ENCODE measurements at regions not wholly inside any gene's neighbourhood (a gene's known extent, or its start where the extent isn't known, plus 50 kb on each side); places are given as distances from the start of the nearest gene placed in this dataset.

GRCh38 chr10:120076996-120077706 lies 184.6 kb downstream of the SEC23IP start:
- WGBS, 2 experiments (ENCODE audit: insufficient coverage in 1 of 2, insufficient read length in 1 of 2) = 83% methylated on average over 6 to 11 of the region's 11 CpGs

GRCh38 chr10:120077707-120078492 lies 185.4 kb downstream of the SEC23IP start:
- no peaks in the 10 kb centered on the region for H3K27me3 Mint-ChIP-seq (ENCODE audit: insufficient read depth)
- Histone ChIP-seq H3K36me3 (ENCODE audit: control insufficient read depth, insufficient read depth, low read length) (no peaks in the 10 kb centered on the region), H3K9me3 (ENCODE audit: control insufficient read depth, low read length) (peaks cover 16% of the 10 kb centered on the region), H3K27me3 (ENCODE audit: control insufficient read depth, insufficient read depth, low read length, poor library complexity, severe bottlenecking) (no peaks in the 10 kb centered on the region), H3K4me3 (ENCODE audit: low read length) (no peak overlapping the region), H3K4me1 (ENCODE audit: control insufficient read depth, insufficient read depth, low read length) (no peaks in the 10 kb centered on the region), H3K27ac (ENCODE audit: low read depth, low read length) (no peak overlapping the region), H3K9ac (ENCODE audit: extremely low read depth, low read length, poor library complexity, severe bottlenecking) (no peak overlapping the region)
- H3K9me3 Mint-ChIP-seq = peaks cover 7% of the 10 kb centered on the region
- H3K36me3 Mint-ChIP-seq (ENCODE audit: low read depth) = no peaks in the 10 kb centered on the region
- peak overlapping the region; percentile 41 for H3K4me3 Mint-ChIP-seq
- no peak for TF ChIP-seq CTCF (conservative IDR thresholded peaks at IDR 0.05)
- H3K4me1 Mint-ChIP-seq = peaks cover 10% of the 10 kb centered on the region
- 66 to 72% methylated on average over 11 to 13 of the region's 14 CpGs for WGBS, 2 experiments (ENCODE audit: insufficient coverage in 1 of 2, insufficient read length in 1 of 2)
- peak; percentile 82 for DNase-seq
- no peak overlapping the region for H3K27ac Mint-ChIP-seq

More at GRCh38 chr10:120076996-120077706, 184.6 kb downstream of the SEC23IP start:
- Histone ChIP-seq H3K4me3 (ENCODE audit: low read length) (no peak overlapping the region), H3K9me3 (ENCODE audit: control insufficient read depth, low read length) (peaks cover 15% of the 10 kb centered on the region), H3K4me1 (ENCODE audit: control insufficient read depth, insufficient read depth, low read length) (no peaks in the 10 kb centered on the region), H3K36me3 (ENCODE audit: control insufficient read depth, insufficient read depth, low read length) (no peaks in the 10 kb centered on the region), H3K27ac (ENCODE audit: low read depth, low read length) (no peak overlapping the region), H3K27me3 (ENCODE audit: control insufficient read depth, insufficient read depth, low read length, poor library complexity, severe bottlenecking) (no peaks in the 10 kb centered on the region), H3K9ac (ENCODE audit: extremely low read depth, low read length, poor library complexity, severe bottlenecking) (no peak overlapping the region)
- H3K4me1 Mint-ChIP-seq = peaks cover 10% of the 10 kb centered on the region
- peak; percentile 51 for DNase-seq
- no peaks in the 10 kb centered on the region for H3K36me3 Mint-ChIP-seq (ENCODE audit: low read depth)
- H3K27ac Mint-ChIP-seq = no peak overlapping the region
- no peak for TF ChIP-seq CTCF (conservative IDR thresholded peaks at IDR 0.05)
- H3K4me3 Mint-ChIP-seq = peak overlapping the region; percentile 41
- no peaks in the 10 kb centered on the region for H3K27me3 Mint-ChIP-seq (ENCODE audit: insufficient read depth)
- H3K9me3 Mint-ChIP-seq = peaks cover 14% of the 10 kb centered on the region

- no peaks in the 10 kb centered on the region for H3K27me3 ChIP-seq (ENCODE audit: control insufficient read depth, insufficient read depth, low read length, poor library complexity, severe bottlenecking)
- no peak overlapping the region for H3K27ac Mint-ChIP-seq
- no peaks in the 10 kb centered on the region for H3K36me3 ChIP-seq (ENCODE audit: control insufficient read depth, insufficient read depth, low read length)
- no peaks in the 10 kb centered on the region for H3K27me3 Mint-ChIP-seq (ENCODE audit: insufficient read depth)
- peaks cover 11% of the 10 kb centered on the region for H3K4me1 Mint-ChIP-seq
- TF ChIP-seq CTCF (conservative IDR thresholded peaks at IDR 0.05) = no peak
- no peak for DNase-seq
- H3K9me3 ChIP-seq (ENCODE audit: control insufficient read depth, low read length) = peaks cover 31% of the 10 kb centered on the region
- WGBS, 2 experiments (ENCODE audit: insufficient coverage in 1 of 2, insufficient read length in 1 of 2) = 93 to 94% methylated on average over 2 to 5 of the region's 5 CpGs
- H3K4me3 Mint-ChIP-seq = no peak overlapping the region
- no peak overlapping the region for H3K4me3 ChIP-seq (ENCODE audit: low read length)
- H3K9ac ChIP-seq (ENCODE audit: extremely low read depth, low read length, poor library complexity, severe bottlenecking) = no peak overlapping the region
- no peaks in the 10 kb centered on the region for H3K36me3 Mint-ChIP-seq (ENCODE audit: low read depth)
- H3K4me1 ChIP-seq (ENCODE audit: control insufficient read depth, insufficient read depth, low read length) = no peaks in the 10 kb centered on the region
- H3K9me3 Mint-ChIP-seq = peaks cover 11% of the 10 kb centered on the region
- peak overlapping the region; percentile 72 for H3K27ac ChIP-seq (ENCODE audit: low read depth, low read length)
Measured at GRCh38 chr10:120085096-120085796, 192.7 kb downstream of the SEC23IP start.
